NCI-H146 treated with DMSO at 0.1 percent for 48 hours (cell line): ENCODE measurements at regions not wholly inside any gene's neighbourhood (a gene's known extent, or its start where the extent isn't known, plus 50 kb on each side); places are given as distances from the start of the nearest gene placed in this dataset.
A peak's percentile ranks its signal among the peaks of the same experiment; 100 is the strongest.

Source experiments
- DNase-seq: peaks from one replicate; lab custom pipeline; 2025; ENCODE audit not compliant: unreplicated experiment; lab: John Stamatoyannopoulos, UW

- no peak for DNase-seq
Observed at GRCh38 chr17:73882590-73882989, 238.3 kb upstream of the SDK2 start.

- no peak for DNase-seq
Observed at GRCh38 chr17:73883175-73883574, 238.9 kb upstream of the SDK2 start.

GRCh38 chr17:73887739-73888138 lies 243.5 kb upstream of the SDK2 start:
- DNase-seq = no peak

GRCh38 chr17:73888862-73889261 lies 244.6 kb upstream of the SDK2 start:
- DNase-seq = no peak

GRCh38 chr17:73889439-73889838 lies 245.2 kb upstream of the SDK2 start:
- no peak for DNase-seq

GRCh38 chr17:73890831-73891405 lies 246.7 kb upstream of the SDK2 start:
- DNase-seq = no peak

GRCh38 chr17:73895157-73895556 lies 250.9 kb upstream of the SDK2 start:
- no peak for DNase-seq

- no peak for DNase-seq
Observed at GRCh38 chr17:73896966-73897365, 252.7 kb upstream of the SDK2 start.

- DNase-seq = no peak
Observed at GRCh38 chr17:73899839-73900238, 255.6 kb upstream of the SDK2 start.

- no peak for DNase-seq
Observed at GRCh38 chr17:73900516-73900915, 256.3 kb upstream of the SDK2 start.

- no peak for DNase-seq
Observed at GRCh38 chr17:73901249-73901648, 257.0 kb upstream of the SDK2 start.

GRCh38 chr17:73901661-73902415 lies 257.6 kb upstream of the SDK2 start:
- DNase-seq = peak; percentile 76

GRCh38 chr17:73902416-73903181 lies 258.4 kb upstream of the SDK2 start:
- peak; percentile 36 for DNase-seq

GRCh38 chr17:73906896-73907870 lies 262.9 kb upstream of the SDK2 start:
- DNase-seq = no peak

- no peak for DNase-seq
Observed at GRCh38 chr17:73909186-73909585, 264.9 kb upstream of the SDK2 start.

- no peak for DNase-seq
Observed at GRCh38 chr17:73910206-73910605, 266.0 kb upstream of the SDK2 start.

GRCh38 chr17:73910821-73911515 lies 266.7 kb upstream of the SDK2 start:
- no peak for DNase-seq

GRCh38 chr17:73911726-73912372 lies 267.6 kb upstream of the SDK2 start:
- DNase-seq = no peak

GRCh38 chr17:73912373-73912746 lies 268.1 kb upstream of the SDK2 start:
- DNase-seq = no peak
